ENCODE measurements at regions not wholly inside any gene's neighbourhood (a gene's known extent, or its start where the extent isn't known, plus 50 kb on each side); places are given as distances from the start of the nearest gene placed in this dataset.
"Not testable (repeated sequence)": the region's sequence is repeated elsewhere in the genome, so short reads cannot be mapped to it uniquely, and the experiment has no call there.

GRCh38 chr17:20896153-20896649, 146.6 kb downstream of the USP22 start:
- H3K9me3 ChIP-seq (ENCODE audit: control insufficient read depth in 2 of 2, insufficient read depth in 1 of 2, low read length in 1 of 2): no peaks in the 10 kb centered on the region
- H3K27me3 ChIP-seq (ENCODE audit: control insufficient read depth in 2 of 2, insufficient read depth in 1 of 2, low read length in 1 of 2): peaks cover 0 to 6% of the 10 kb centered on the region in 2 donors
- H3K4me1 ChIP-seq (ENCODE audit: control insufficient read depth in 2 of 2, insufficient read depth in 2 of 2, low read length in 2 of 2): no peaks in the 10 kb centered on the region
- peak in 2 of 9 donors; percentile 13 to 32 for DNase-seq (ENCODE audit: low read depth in 6 of 9, low spot score in 9 of 9)
- no peak overlapping the region for H3K4me3 ChIP-seq (ENCODE audit: low read length in 2 of 2)
- no peaks in the 10 kb centered on the region for H3K36me3 ChIP-seq (ENCODE audit: control insufficient read depth in 2 of 2, insufficient read depth in 2 of 2, low read length in 1 of 2)
- H3K27ac ChIP-seq (ENCODE audit: low read depth in 1 of 2, low read length in 1 of 2): no peak overlapping the region
- 79% methylated on average over 30 of the region's 30 CpGs for WGBS

- H3K27ac ChIP-seq (ENCODE audit: low read depth in 1 of 2, low read length in 1 of 2); H3K9me3 ChIP-seq (ENCODE audit: control insufficient read depth in 2 of 2, insufficient read depth in 1 of 2, low read length in 1 of 2); H3K4me3 ChIP-seq (ENCODE audit: low read length in 2 of 2); H3K36me3 ChIP-seq (ENCODE audit: control insufficient read depth in 2 of 2, insufficient read depth in 2 of 2, low read length in 1 of 2); DNase-seq (ENCODE audit: low read depth in 6 of 9, low spot score in 9 of 9); H3K4me1 ChIP-seq (ENCODE audit: control insufficient read depth in 2 of 2, insufficient read depth in 2 of 2, low read length in 2 of 2): not testable (repeated sequence)
- WGBS: 83% methylated on average over 5 of the region's 5 CpGs
- peaks cover 0 to 20% of the 10 kb centered on the region in 2 donors for H3K27me3 ChIP-seq (ENCODE audit: control insufficient read depth in 2 of 2, insufficient read depth in 1 of 2, low read length in 1 of 2)
Measured at GRCh38 chr17:20898726-20899125, 144.1 kb downstream of the USP22 start.

- H3K27ac ChIP-seq (ENCODE audit: low read depth in 1 of 2, low read length in 1 of 2); H3K4me3 ChIP-seq (ENCODE audit: low read length in 2 of 2); H3K4me1 ChIP-seq (ENCODE audit: control insufficient read depth in 2 of 2, insufficient read depth in 2 of 2, low read length in 2 of 2); H3K9me3 ChIP-seq (ENCODE audit: control insufficient read depth in 2 of 2, insufficient read depth in 1 of 2, low read length in 1 of 2); H3K36me3 ChIP-seq (ENCODE audit: control insufficient read depth in 2 of 2, insufficient read depth in 2 of 2, low read length in 1 of 2); DNase-seq (ENCODE audit: low read depth in 6 of 9, low spot score in 9 of 9): not testable (repeated sequence)
- WGBS: 28% methylated on average over 17 of the region's 17 CpGs
- H3K27me3 ChIP-seq (ENCODE audit: control insufficient read depth in 2 of 2, insufficient read depth in 1 of 2, low read length in 1 of 2): peaks cover 0 to 23% of the 10 kb centered on the region in 2 donors
Measured at GRCh38 chr17:20902496-20902895, 140.3 kb downstream of the USP22 start.

GRCh38 chr17:20903549-20903948, 139.3 kb downstream of the USP22 start:
- H3K4me1 ChIP-seq (ENCODE audit: control insufficient read depth in 2 of 2, insufficient read depth in 2 of 2, low read length in 2 of 2); DNase-seq (ENCODE audit: low read depth in 6 of 9, low spot score in 9 of 9); H3K36me3 ChIP-seq (ENCODE audit: control insufficient read depth in 2 of 2, insufficient read depth in 2 of 2, low read length in 1 of 2); H3K4me3 ChIP-seq (ENCODE audit: low read length in 2 of 2); H3K9me3 ChIP-seq (ENCODE audit: control insufficient read depth in 2 of 2, insufficient read depth in 1 of 2, low read length in 1 of 2); H3K27ac ChIP-seq (ENCODE audit: low read depth in 1 of 2, low read length in 1 of 2): not testable (repeated sequence)
- peaks cover 0 to 28% of the 10 kb centered on the region in 2 donors for H3K27me3 ChIP-seq (ENCODE audit: control insufficient read depth in 2 of 2, insufficient read depth in 1 of 2, low read length in 1 of 2)
- 70% methylated on average over 1 of the region's 1 CpG for WGBS

- H3K4me1 ChIP-seq (ENCODE audit: control insufficient read depth in 2 of 2, insufficient read depth in 2 of 2, low read length in 2 of 2): no peaks in the 10 kb centered on the region
- H3K27ac ChIP-seq (ENCODE audit: low read depth in 1 of 2, low read length in 1 of 2): peak overlapping the region; percentile 76 to 85
- WGBS: 15% methylated on average over 43 of the region's 43 CpGs
- H3K9me3 ChIP-seq (ENCODE audit: control insufficient read depth in 2 of 2, insufficient read depth in 1 of 2, low read length in 1 of 2): no peaks in the 10 kb centered on the region
- H3K4me3 ChIP-seq (ENCODE audit: low read length in 2 of 2): peak overlapping the region; percentile 49 to 55
- no peaks in the 10 kb centered on the region for H3K36me3 ChIP-seq (ENCODE audit: control insufficient read depth in 2 of 2, insufficient read depth in 2 of 2, low read length in 1 of 2)
- H3K27me3 ChIP-seq (ENCODE audit: control insufficient read depth in 2 of 2, insufficient read depth in 1 of 2, low read length in 1 of 2): peaks cover 0 to 11% of the 10 kb centered on the region in 2 donors
- peak in 8 of 9 donors; percentile 30 to 80 (median 62) for DNase-seq (ENCODE audit: low read depth in 6 of 9, low spot score in 9 of 9)
Measured at GRCh38 chr17:20908313-20909267, 134.2 kb downstream of the USP22 start.

GRCh38 chr17:20914658-20915057, 128.2 kb downstream of the USP22 start:
- WGBS: 94% methylated on average over 4 of the region's 4 CpGs
- no peaks in the 10 kb centered on the region for H3K4me1 ChIP-seq (ENCODE audit: control insufficient read depth in 2 of 2, insufficient read depth in 2 of 2, low read length in 2 of 2)
- no peak overlapping the region for H3K4me3 ChIP-seq (ENCODE audit: low read length in 2 of 2)
- no peaks in the 10 kb centered on the region for H3K27me3 ChIP-seq (ENCODE audit: control insufficient read depth in 2 of 2, insufficient read depth in 1 of 2, low read length in 1 of 2)
- no peaks in the 10 kb centered on the region for H3K36me3 ChIP-seq (ENCODE audit: control insufficient read depth in 2 of 2, insufficient read depth in 2 of 2, low read length in 1 of 2)
- H3K9me3 ChIP-seq (ENCODE audit: control insufficient read depth in 2 of 2, insufficient read depth in 1 of 2, low read length in 1 of 2): no peaks in the 10 kb centered on the region
- no peak overlapping the region for H3K27ac ChIP-seq (ENCODE audit: low read depth in 1 of 2, low read length in 1 of 2)
- DNase-seq (ENCODE audit: low read depth in 6 of 9, low spot score in 9 of 9): no peak

GRCh38 chr17:20916383-20916782, 126.4 kb downstream of the USP22 start:
- Histone ChIP-seq H3K4me3 (ENCODE audit: low read length in 2 of 2) (no peak overlapping the region), H3K27ac (ENCODE audit: low read depth in 1 of 2, low read length in 1 of 2) (no peak overlapping the region), H3K4me1 (ENCODE audit: control insufficient read depth in 2 of 2, insufficient read depth in 2 of 2, low read length in 2 of 2) (no peaks in the 10 kb centered on the region), H3K36me3 (ENCODE audit: control insufficient read depth in 2 of 2, insufficient read depth in 2 of 2, low read length in 1 of 2) (no peaks in the 10 kb centered on the region), H3K27me3 (ENCODE audit: control insufficient read depth in 2 of 2, insufficient read depth in 1 of 2, low read length in 1 of 2) (no peaks in the 10 kb centered on the region), H3K9me3 (ENCODE audit: control insufficient read depth in 2 of 2, insufficient read depth in 1 of 2, low read length in 1 of 2) (no peaks in the 10 kb centered on the region)
- 94% methylated on average over 4 of the region's 4 CpGs for WGBS
- DNase-seq (ENCODE audit: low read depth in 6 of 9, low spot score in 9 of 9): no peak

GRCh38 chr17:20917610-20918306, 125.1 kb downstream of the USP22 start:
- WGBS: 94% methylated on average over 10 of the region's 10 CpGs
- not testable (repeated sequence) for H3K4me3 ChIP-seq (ENCODE audit: low read length in 2 of 2); H3K36me3 ChIP-seq (ENCODE audit: control insufficient read depth in 2 of 2, insufficient read depth in 2 of 2, low read length in 1 of 2); H3K9me3 ChIP-seq (ENCODE audit: control insufficient read depth in 2 of 2, insufficient read depth in 1 of 2, low read length in 1 of 2); DNase-seq (ENCODE audit: low read depth in 6 of 9, low spot score in 9 of 9); H3K4me1 ChIP-seq (ENCODE audit: control insufficient read depth in 2 of 2, insufficient read depth in 2 of 2, low read length in 2 of 2); H3K27me3 ChIP-seq (ENCODE audit: control insufficient read depth in 2 of 2, insufficient read depth in 1 of 2, low read length in 1 of 2); H3K27ac ChIP-seq (ENCODE audit: low read depth in 1 of 2, low read length in 1 of 2)

All from thymus (tissue), 11 donors.